ENCODE measurements at regions not wholly inside any gene's neighbourhood (a gene's known extent, or its start where the extent isn't known, plus 50 kb on each side); places are given as distances from the start of the nearest gene placed in this dataset.

- TF ChIP-seq CTCF (conservative IDR thresholded peaks at IDR 0.05; ENCODE audit: low read length): no peak
- TF ChIP-seq EZH2phosphoT487 (IDR thresholded peaks at IDR 0.05; ENCODE audit: borderline replicate concordance): no peak
Measured at GRCh38 chr1:58988752-58989151, 204.9 kb upstream of the JUN start.

Measured in Loucy (cell line).